Neuronal stem cell (in vitro differentiated cells): ENCODE measurements at regions not wholly inside any gene's neighbourhood (a gene's known extent, or its start where the extent isn't known, plus 50 kb on each side); places are given as distances from the start of the nearest gene placed in this dataset.

Source experiments
- DNase-seq: peaks from one replicate; pipeline ENCODE4 v3.0.0-alpha.2; 2013; ENCODE audit warnings: low spot score
- H2AFZ ChIP-seq: one replicate; pipeline ENCODE4 v1.6.1; 2013; ENCODE audit warnings: mild to moderate bottlenecking, low read length, inconsistent platforms
- H2AK5ac ChIP-seq: 2 replicates; pipeline ENCODE4 v1.6.1; 2013; ENCODE audit warnings: low read depth, mild to moderate bottlenecking, inconsistent platforms, low read length, moderate library complexity, mixed read lengths
- H2BK120ac ChIP-seq: 2 replicates; pipeline ENCODE4 v1.6.1; 2013; ENCODE audit warnings: low read depth, mild to moderate bottlenecking, inconsistent platforms, low read length, moderate library complexity, mixed read lengths
- H2BK12ac ChIP-seq: one replicate; pipeline ENCODE4 v1.6.1; 2013; ENCODE audit warnings: low read length, inconsistent platforms
- H2BK15ac ChIP-seq: 2 replicates; pipeline ENCODE4 v1.6.1; 2013; ENCODE audit warnings: mild to moderate bottlenecking, low read length, inconsistent platforms, mixed read lengths
- H2BK5ac ChIP-seq: one replicate; pipeline ENCODE4 v1.6.1; 2013; ENCODE audit warnings: inconsistent platforms, mild to moderate bottlenecking, low read length, moderate library complexity
- H3K14ac ChIP-seq: one replicate; pipeline ENCODE4 v1.6.1; 2013; ENCODE audit warnings: low read length, inconsistent platforms
- H3K18ac ChIP-seq: 2 replicates; pipeline ENCODE4 v1.6.1; 2013; ENCODE audit warnings: low read length, inconsistent platforms
- H3K23ac ChIP-seq: 2 replicates; pipeline ENCODE4 v1.6.1; 2013; ENCODE audit warnings: low read depth, mild to moderate bottlenecking, mixed read lengths, low read length, inconsistent platforms; ENCODE audit not compliant: poor library complexity
- H3K27ac ChIP-seq: replicated peaks from 3 replicates; pipeline ENCODE4 v1.5.1; 2013; ENCODE audit warnings: low read length, inconsistent platforms
- H3K27me3 ChIP-seq, 3 experiments: 2 replicates each; pipeline ENCODE4 v1.6.1; 2013; ENCODE audit warnings: low read length in 3 of 3, mild to moderate bottlenecking in 2 of 3, inconsistent platforms in 1 of 3, low read depth in 1 of 3, mixed read lengths in 1 of 3, moderate library complexity in 1 of 3; ENCODE audit not compliant: control insufficient read depth in 3 of 3, insufficient read depth in 3 of 3
- H3K36me3 ChIP-seq, 2 donors: replicated peaks in 1 of 2; 2 replicates each; pipeline ENCODE4 v1.6.1; 2013; ENCODE audit warnings: low read length in 2 of 2; ENCODE audit not compliant: control insufficient read depth in 2 of 2, insufficient read depth in 2 of 2
- H3K4ac ChIP-seq: 2 replicates; pipeline ENCODE4 v1.6.1; 2013; ENCODE audit warnings: inconsistent platforms, mild to moderate bottlenecking, low read length, moderate library complexity
- H3K4me1 ChIP-seq, 2 donors: 1 replicate in 1 of 2; 2 replicates in 1 of 2; pipeline ENCODE4 v1.6.1; 2013; ENCODE audit warnings: low read length in 2 of 2, low read depth in 1 of 2; ENCODE audit not compliant: control insufficient read depth in 2 of 2, insufficient read depth in 1 of 2
- H3K4me2 ChIP-seq: one replicate; pipeline ENCODE4 v1.6.1; 2013; ENCODE audit warnings: mild to moderate bottlenecking, low read length, inconsistent platforms; ENCODE audit not compliant: insufficient read depth, poor library complexity, severe bottlenecking
- H3K4me3 ChIP-seq, 2 donors: 2 replicates each; pipeline ENCODE4 v1.5.1; 2013; ENCODE audit warnings: low read length in 2 of 2, mild to moderate bottlenecking in 2 of 2, inconsistent platforms in 1 of 2, moderate library complexity in 1 of 2
- H3K79me1 ChIP-seq: one replicate; pipeline ENCODE4 v1.6.1; 2013; ENCODE audit warnings: low read depth, mild to moderate bottlenecking, inconsistent platforms, low read length, moderate library complexity
- H3K9ac ChIP-seq: one replicate; pipeline ENCODE4 v1.6.1; 2013; ENCODE audit warnings: mild to moderate bottlenecking, low read depth, low read length, inconsistent platforms; ENCODE audit not compliant: poor library complexity
- H3K9me3 ChIP-seq, 2 donors: replicated peaks in 1 of 2; 2 replicates each; pipeline versions ENCODE3 to v1.6.1; 2013; ENCODE audit warnings: low read length in 2 of 2, mild to moderate bottlenecking in 2 of 2, inconsistent platforms in 1 of 2, low read depth in 1 of 2, mixed read lengths in 1 of 2, moderate library complexity in 1 of 2; ENCODE audit not compliant: control insufficient read depth in 2 of 2, insufficient read depth in 1 of 2
- H4K8ac ChIP-seq: one replicate; pipeline ENCODE4 v1.6.1; 2013; ENCODE audit warnings: low read depth, mild to moderate bottlenecking, inconsistent platforms, low read length, moderate library complexity
- H4K91ac ChIP-seq: one replicate; pipeline ENCODE4 v1.6.1; 2013; ENCODE audit warnings: low read length, low read depth, mild to moderate bottlenecking, inconsistent platforms; ENCODE audit not compliant: poor library complexity
- WGBS, 2 donors: extraction: QIAGEN DNeasy Blood & Tissue Kit; methylation state at CpG; one replicate each; pipeline ENCODE4 v1.1.7; 2013; ENCODE audit warnings: missing lambda C conversion rate in 2 of 2, mixed read lengths in 1 of 2; ENCODE audit not compliant: insufficient read length in 2 of 2, insufficient replicate concordance in 1 of 2; ENCODE audit errors: extremely low coverage in 2 of 2; 5-methylcytosine and 5-hydroxymethylcytosine counted together

DNA sequence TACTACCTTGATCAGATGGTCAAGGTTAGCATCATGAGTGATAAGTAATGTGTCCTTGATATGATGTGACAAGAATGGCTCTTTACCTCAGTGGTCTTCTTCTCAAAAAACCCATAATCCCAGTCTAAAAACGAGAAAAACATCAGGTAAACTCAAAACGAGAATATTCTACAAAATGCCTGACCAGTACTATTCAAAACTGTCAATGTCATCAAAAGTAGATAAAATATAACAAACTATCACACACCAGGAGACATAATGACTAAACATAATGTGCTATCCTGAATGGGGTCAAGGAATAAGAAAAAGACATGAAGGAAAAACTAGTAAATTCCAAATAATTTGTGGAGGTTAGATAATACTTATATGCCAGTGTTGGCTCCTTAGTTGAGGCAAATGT, 85.2 kb upstream of the PDHA2 start:
- Histone ChIP-seq H2BK15ac (no peak overlapping the region), H3K27me3 (no peaks in the 10 kb centered on the region), H3K18ac (no peak overlapping the region), H4K91ac (no peak overlapping the region), H4K8ac (no peak overlapping the region), H3K14ac (no peak overlapping the region), H2BK5ac (no peak overlapping the region), H3K9me3 (no peaks in the 10 kb centered on the region), H2AK5ac (no peak overlapping the region), H3K27ac (no peak overlapping the region), H3K4me2 (no peak overlapping the region), H3K36me3 (no peaks in the 10 kb centered on the region), H3K4ac (no peak overlapping the region), H2BK120ac (no peak overlapping the region), H3K79me1 (no peaks in the 10 kb centered on the region), H3K4me1 (no peaks in the 10 kb centered on the region), H2AFZ (no peak overlapping the region), H2BK12ac (no peak overlapping the region), H3K9ac (no peak overlapping the region), H3K23ac (no peak overlapping the region), H3K4me3 (no peak overlapping the region)
- DNase-seq, result no peak
- no CpG with 5 or more reads among the region's 2 CpGs for WGBS, 2 donors

GRCh38 chr4:95749204-95749603, 90.7 kb upstream of the PDHA2 start:
- no peak overlapping the region for H3K4me2 ChIP-seq
- no peak overlapping the region for H3K23ac ChIP-seq
- H3K27me3 ChIP-seq, result no peaks in the 10 kb centered on the region
- H3K27ac ChIP-seq, result no peak overlapping the region
- no peak overlapping the region for H3K18ac ChIP-seq
- no peak overlapping the region for H3K4me3 ChIP-seq
- H2AK5ac ChIP-seq, result no peak overlapping the region
- no peak overlapping the region for H2BK120ac ChIP-seq
- no peak overlapping the region for H4K8ac ChIP-seq
- H3K9me3 ChIP-seq, result no peaks in the 10 kb centered on the region
- no peaks in the 10 kb centered on the region for H3K36me3 ChIP-seq
- no peak overlapping the region for H3K14ac ChIP-seq
- no peak overlapping the region for H2BK5ac ChIP-seq
- H3K9ac ChIP-seq, result no peak overlapping the region
- no peak overlapping the region for H2BK15ac ChIP-seq
- DNase-seq, result no peak
- H2AFZ ChIP-seq, result no peak overlapping the region
- no peak overlapping the region for H2BK12ac ChIP-seq
- H3K4me1 ChIP-seq, result no peaks in the 10 kb centered on the region
- WGBS, 2 donors, result no CpG with 5 or more reads among the region's 3 CpGs
- no peaks in the 10 kb centered on the region for H3K79me1 ChIP-seq
- H3K4ac ChIP-seq, result no peak overlapping the region
- no peak overlapping the region for H4K91ac ChIP-seq

- H3K18ac ChIP-seq, result no peak overlapping the region
- no peak overlapping the region for H3K9ac ChIP-seq
- H3K36me3 ChIP-seq, result no peaks in the 10 kb centered on the region
- H2BK12ac ChIP-seq, result no peak overlapping the region
- no peak overlapping the region for H2AFZ ChIP-seq
- H3K27me3 ChIP-seq, result no peaks in the 10 kb centered on the region
- H3K4me1 ChIP-seq, result no peaks in the 10 kb centered on the region
- H3K9me3 ChIP-seq, result no peaks in the 10 kb centered on the region
- no peak overlapping the region for H3K4me3 ChIP-seq
- H4K8ac ChIP-seq, result no peak overlapping the region
- H2BK15ac ChIP-seq, result no peak overlapping the region
- no peak overlapping the region for H2BK120ac ChIP-seq
- no peak overlapping the region for H3K4ac ChIP-seq
- H3K14ac ChIP-seq, result no peak overlapping the region
- H3K27ac ChIP-seq, result no peak overlapping the region
- no peak overlapping the region for H3K23ac ChIP-seq
- no peak overlapping the region for H2AK5ac ChIP-seq
- no peak overlapping the region for H2BK5ac ChIP-seq
- no peak overlapping the region for H4K91ac ChIP-seq
- no peak for DNase-seq
- no peak overlapping the region for H3K4me2 ChIP-seq
- no peaks in the 10 kb centered on the region for H3K79me1 ChIP-seq
These were observed 97.0 kb upstream of the PDHA2 start for GRCh38 chr4:95742872-95743271.

DNA sequence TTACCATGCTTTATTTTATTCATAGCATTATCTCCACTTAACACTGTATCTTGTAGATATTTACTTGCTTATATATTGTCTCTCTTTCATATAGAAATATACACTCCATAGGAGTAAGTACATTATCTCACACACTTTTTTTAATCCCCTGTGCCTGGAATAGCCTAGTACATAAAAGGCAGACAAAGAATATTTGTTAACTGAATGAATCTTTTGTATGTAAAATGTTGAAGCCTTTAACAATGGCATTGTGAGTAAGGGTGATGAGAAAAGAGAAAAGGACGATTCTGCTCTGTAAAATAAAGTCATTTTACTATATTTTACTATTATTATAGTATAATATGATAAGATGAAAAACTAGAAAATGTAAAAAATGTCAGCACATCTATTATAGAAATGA, 97.7 kb upstream of the PDHA2 start:
- no peak overlapping the region for H2BK120ac ChIP-seq

More for the DNA sequence above, 97.7 kb upstream of the PDHA2 start:
- Histone ChIP-seq H3K23ac (no peak overlapping the region), H4K91ac (no peak overlapping the region), H3K27me3 (no peaks in the 10 kb centered on the region), H3K18ac (no peak overlapping the region), H3K14ac (no peak overlapping the region), H2BK12ac (no peak overlapping the region), H4K8ac (no peak overlapping the region), H2AFZ (no peak overlapping the region), H3K9ac (no peak overlapping the region), H3K27ac (no peak overlapping the region), H3K4me2 (no peak overlapping the region), H3K79me1 (no peaks in the 10 kb centered on the region), H3K36me3 (no peaks in the 10 kb centered on the region), H2BK15ac (no peak overlapping the region), H3K9me3 (no peaks in the 10 kb centered on the region), H2BK5ac (no peak overlapping the region), H3K4me3 (no peak overlapping the region), H2AK5ac (no peak overlapping the region), H3K4ac (no peak overlapping the region), H3K4me1 (no peaks in the 10 kb centered on the region)
- no peak for DNase-seq
- no CpG with 5 or more reads among the region's 1 CpG for WGBS, 2 donors
